SJCRH30 (cell line): ENCODE measurements at regions not wholly inside any gene's neighbourhood (a gene's known extent, or its start where the extent isn't known, plus 50 kb on each side); places are given as distances from the start of the nearest gene placed in this dataset.

Source experiments
- DNase-seq, 2 experiments: peaks; one replicate each; pipeline ENCODE4 v3.0.0-alpha.2; 2015 to 2020
- H3K27ac ChIP-seq: fragments of 250-450 bp; sonication (Bioruptor Pico); 2 replicates; pipeline ENCODE4 v1.5.1; 2020; ENCODE audit warnings: mild to moderate bottlenecking, moderate library complexity
- H3K27me3 ChIP-seq: fragments of 250-450 bp; sonication (Bioruptor Pico); 2 replicates; pipeline ENCODE4 v1.5.1; 2020; ENCODE audit warnings: mild to moderate bottlenecking, moderate library complexity
- H3K36me3 ChIP-seq: fragments of 250-450 bp; sonication (Bioruptor Pico); 2 replicates; pipeline ENCODE4 v1.5.1; 2020; ENCODE audit warnings: mild to moderate bottlenecking, moderate library complexity
- H3K4me1 ChIP-seq: fragments of 250-450 bp; sonication (Bioruptor Pico); 2 replicates; pipeline ENCODE4 v1.5.1; 2020; ENCODE audit warnings: mild to moderate bottlenecking, moderate library complexity
- H3K4me3 ChIP-seq: fragments of 250-450 bp; sonication (Bioruptor Pico); 2 replicates; pipeline ENCODE4 v1.5.1; 2020; ENCODE audit warnings: mild to moderate bottlenecking, moderate library complexity
- H3K9me3 ChIP-seq: fragments of 250-450 bp; sonication (Bioruptor Pico); replicated peaks from 2 replicates; pipeline ENCODE4 v1.5.1; 2020; ENCODE audit warnings: mild to moderate bottlenecking, moderate library complexity

DNA sequence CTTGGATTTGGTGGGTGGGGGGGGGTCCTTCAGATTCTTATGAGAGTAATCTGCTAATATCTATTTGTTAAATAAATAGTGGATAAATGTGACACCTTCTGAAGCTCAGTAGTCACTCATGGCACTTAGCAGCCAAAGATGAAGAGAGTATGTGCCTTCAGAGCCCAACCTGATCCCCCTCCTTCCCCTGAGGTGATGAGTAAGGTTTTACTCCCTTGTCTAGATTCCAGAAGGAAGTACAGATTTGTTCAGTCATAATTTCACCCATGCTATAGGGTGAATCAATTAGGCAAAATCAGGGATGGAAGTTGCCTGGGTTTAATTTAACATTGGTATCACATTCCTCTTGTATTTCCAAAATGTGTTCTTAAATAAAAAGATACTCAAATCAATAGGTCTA is 340.3 kb upstream of the ATP2B1 start:
- Histone ChIP-seq H3K36me3 (no peaks in the 10 kb centered on the region), H3K4me1 (no peaks in the 10 kb centered on the region), H3K4me3 (no peak overlapping the region), H3K27ac (no peak overlapping the region), H3K9me3 (no peaks in the 10 kb centered on the region), H3K27me3 (no peaks in the 10 kb centered on the region)
- DNase-seq: no peak

DNA sequence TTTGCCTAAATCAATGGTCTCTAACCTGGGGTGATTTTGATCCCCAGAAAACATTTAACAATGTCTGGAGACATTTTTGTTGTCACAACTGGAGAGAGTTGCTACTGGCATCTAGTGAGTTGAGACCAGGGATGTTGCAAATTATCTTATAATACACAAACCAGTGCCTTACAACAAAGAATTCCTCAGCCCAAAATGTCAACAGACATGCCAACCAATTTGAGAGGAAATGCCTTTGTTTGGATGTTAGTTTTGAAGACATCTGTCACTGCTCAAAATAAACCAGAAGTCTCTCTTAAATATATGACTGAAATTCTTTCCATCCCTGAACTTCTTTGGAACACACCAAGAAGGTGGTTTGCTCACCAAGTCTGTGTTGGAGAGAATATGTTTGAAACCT is 336.9 kb upstream of the ATP2B1 start:
- no peaks in the 10 kb centered on the region for H3K27me3 ChIP-seq

DNA sequence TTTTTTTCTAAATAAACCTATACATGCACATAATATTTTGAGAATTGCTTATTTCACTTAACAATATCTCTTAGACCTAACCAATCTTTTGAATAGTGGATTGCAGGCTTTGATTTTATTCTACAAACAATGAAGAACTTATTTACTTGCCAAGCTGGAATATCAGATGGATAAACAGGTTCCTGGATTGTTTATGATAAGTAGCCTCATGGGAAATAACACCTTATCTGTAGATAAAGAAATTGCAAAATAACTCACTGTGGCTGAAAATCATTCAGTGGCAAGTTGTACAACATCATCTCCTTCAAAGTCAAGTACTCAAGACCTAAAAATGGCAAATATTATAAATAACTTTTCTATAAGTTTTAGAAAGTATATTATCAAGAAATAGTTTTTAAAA is 335.4 kb upstream of the ATP2B1 start:
- no peak overlapping the region for H3K27ac ChIP-seq

More for the DNA sequence above, 336.9 kb upstream of the ATP2B1 start:
- no peak overlapping the region for H3K4me3 ChIP-seq
- no peak overlapping the region for H3K27ac ChIP-seq
- no peak for DNase-seq
- no peaks in the 10 kb centered on the region for H3K9me3 ChIP-seq
- H3K36me3 ChIP-seq: no peaks in the 10 kb centered on the region
- H3K4me1 ChIP-seq: no peaks in the 10 kb centered on the region

DNA sequence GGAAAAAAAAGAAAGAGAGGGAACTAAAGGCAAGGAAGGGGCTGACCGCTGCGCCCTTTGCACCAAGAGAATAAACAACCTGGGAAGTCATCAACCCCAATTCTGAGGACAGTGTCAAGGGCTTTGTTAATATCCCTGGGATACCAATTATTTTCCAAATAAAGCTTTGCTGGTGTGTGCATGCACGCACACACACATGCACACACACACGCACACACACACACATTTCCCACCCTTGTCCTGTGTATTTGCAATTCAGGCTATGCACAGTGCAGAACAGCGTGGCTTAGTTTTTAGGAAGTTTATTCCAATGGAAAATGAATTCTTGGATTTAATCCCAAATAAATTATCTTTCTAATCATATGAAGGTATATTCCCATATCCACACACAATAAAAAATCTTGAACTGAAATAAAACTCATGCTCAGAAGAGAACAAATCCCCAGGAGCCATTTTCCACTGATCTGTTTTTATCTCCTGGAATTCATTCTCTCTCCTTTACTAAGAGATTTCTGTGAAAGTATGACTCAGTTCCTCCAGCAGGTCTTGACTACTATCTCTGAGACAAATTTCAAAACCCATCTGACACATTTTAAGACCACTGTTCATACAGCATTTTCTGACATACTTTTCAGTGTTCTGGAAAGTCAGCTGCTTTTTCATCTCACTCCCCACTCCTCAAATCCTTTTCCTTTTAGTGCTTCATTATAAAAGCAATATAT is 334.4 kb upstream of the ATP2B1 start:
- Histone ChIP-seq H3K4me3 (no peak overlapping the region), H3K9me3 (no peaks in the 10 kb centered on the region; the same call in 1 of the 2 replicates), H3K27ac (no peak overlapping the region), H3K27me3 (no peaks in the 10 kb centered on the region), H3K36me3 (no peaks in the 10 kb centered on the region), H3K4me1 (no peaks in the 10 kb centered on the region)
- DNase-seq: no peak

More for the DNA sequence above, 335.4 kb upstream of the ATP2B1 start:
- Histone ChIP-seq H3K9me3 (no peaks in the 10 kb centered on the region; the same call in 1 of the 2 replicates), H3K4me1 (no peaks in the 10 kb centered on the region), H3K4me3 (no peak overlapping the region), H3K36me3 (no peaks in the 10 kb centered on the region), H3K27me3 (no peaks in the 10 kb centered on the region)
- DNase-seq: no peak

DNA sequence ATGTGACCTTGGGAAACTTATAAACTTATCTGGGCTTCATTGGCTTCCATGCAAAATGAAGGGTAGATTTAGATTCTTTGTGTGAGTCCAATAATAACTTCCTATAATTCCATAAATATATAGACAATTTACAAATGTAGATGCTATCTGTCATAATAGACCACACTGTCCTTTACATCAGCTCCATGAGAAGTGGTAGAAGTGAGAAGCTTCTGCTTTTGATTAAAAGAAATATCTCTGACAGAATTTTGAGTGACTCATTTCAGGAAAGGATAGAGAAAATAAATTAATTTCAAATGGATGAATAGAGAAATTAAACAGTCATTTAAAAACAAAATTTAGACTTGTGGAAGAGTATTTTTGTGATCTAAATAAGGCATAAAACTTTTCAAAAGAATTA is 329.7 kb upstream of the ATP2B1 start:
- no peak for DNase-seq
- no peaks in the 10 kb centered on the region; the same call in none of the 2 replicates for H3K9me3 ChIP-seq
- no peak overlapping the region for H3K4me3 ChIP-seq
- no peak overlapping the region for H3K27ac ChIP-seq
- H3K36me3 ChIP-seq: no peaks in the 10 kb centered on the region
- H3K4me1 ChIP-seq: peaks cover 8% of the 10 kb centered on the region
- H3K27me3 ChIP-seq: no peaks in the 10 kb centered on the region

DNA sequence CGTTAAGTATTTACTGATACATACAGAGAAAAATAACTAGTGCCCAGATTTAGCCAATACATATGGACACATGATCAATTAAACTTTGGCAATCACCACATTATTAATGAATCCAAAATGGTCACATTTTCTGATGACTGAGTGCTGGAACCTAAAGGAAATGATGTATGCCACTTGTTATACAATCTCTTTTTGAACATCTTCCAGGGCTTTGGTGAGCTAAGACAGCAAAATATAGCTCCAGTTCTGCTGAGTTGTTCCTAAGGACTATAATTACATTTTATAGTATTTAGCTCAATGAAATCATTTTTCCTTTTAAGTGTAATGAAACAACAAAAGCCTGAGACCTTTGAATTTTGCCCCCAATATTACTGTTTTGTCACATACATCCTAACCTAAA is 329.1 kb upstream of the ATP2B1 start:
- no peaks in the 10 kb centered on the region for H3K36me3 ChIP-seq
- H3K9me3 ChIP-seq: no peaks in the 10 kb centered on the region; the same call in none of the 2 replicates
- H3K4me3 ChIP-seq: no peak overlapping the region
- no peak overlapping the region for H3K27ac ChIP-seq
- no peaks in the 10 kb centered on the region for H3K27me3 ChIP-seq
- peaks cover 8% of the 10 kb centered on the region for H3K4me1 ChIP-seq
- no peak for DNase-seq

DNA sequence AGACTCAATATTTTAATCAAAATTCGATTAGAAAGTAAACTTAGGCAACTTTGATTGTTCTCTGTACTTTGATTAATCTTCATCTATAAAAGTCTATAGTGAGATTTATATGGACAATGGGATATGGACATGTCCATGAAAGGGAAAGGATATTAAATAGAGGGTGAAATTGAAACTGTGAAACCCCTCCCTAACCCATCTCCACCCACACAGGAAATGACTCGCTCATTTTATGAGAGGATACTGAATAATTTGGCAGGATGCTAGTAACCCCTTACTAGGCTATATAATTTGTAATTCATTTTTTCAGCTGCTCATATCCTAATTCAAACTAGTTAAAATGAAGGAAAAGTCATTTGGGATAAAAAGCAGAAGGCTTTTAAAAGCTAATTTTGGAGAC is 328.0 kb upstream of the ATP2B1 start:
- H3K27ac ChIP-seq: no peak overlapping the region
- H3K4me3 ChIP-seq: no peak overlapping the region
- DNase-seq: peak in 1 of 2 experiments; percentile 32
- H3K4me1 ChIP-seq: peaks cover 8% of the 10 kb centered on the region
- no peaks in the 10 kb centered on the region for H3K36me3 ChIP-seq
- H3K9me3 ChIP-seq: no peaks in the 10 kb centered on the region; the same call in none of the 2 replicates
- no peaks in the 10 kb centered on the region for H3K27me3 ChIP-seq

DNA sequence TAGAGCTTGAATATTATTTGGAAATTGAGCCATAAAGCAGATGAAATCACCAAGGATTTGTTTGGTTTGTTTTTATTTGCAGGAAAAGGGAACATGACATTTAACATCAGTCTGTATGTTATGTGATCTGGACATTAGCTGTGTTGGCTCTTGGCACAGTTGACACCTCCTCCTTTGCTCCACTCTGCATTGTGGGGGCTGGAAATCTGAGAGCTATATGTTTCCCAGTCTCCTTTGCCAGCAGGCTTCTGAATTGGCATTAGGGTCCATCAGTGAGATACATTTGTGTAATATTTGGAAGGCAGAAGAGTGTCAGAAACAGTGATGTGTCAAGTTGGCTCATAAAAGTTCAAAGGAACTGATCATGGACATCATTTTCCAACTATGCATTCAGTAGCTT is 322.1 kb upstream of the ATP2B1 start:
- Histone ChIP-seq H3K27me3 (no peaks in the 10 kb centered on the region), H3K27ac (no peak overlapping the region)

DNA sequence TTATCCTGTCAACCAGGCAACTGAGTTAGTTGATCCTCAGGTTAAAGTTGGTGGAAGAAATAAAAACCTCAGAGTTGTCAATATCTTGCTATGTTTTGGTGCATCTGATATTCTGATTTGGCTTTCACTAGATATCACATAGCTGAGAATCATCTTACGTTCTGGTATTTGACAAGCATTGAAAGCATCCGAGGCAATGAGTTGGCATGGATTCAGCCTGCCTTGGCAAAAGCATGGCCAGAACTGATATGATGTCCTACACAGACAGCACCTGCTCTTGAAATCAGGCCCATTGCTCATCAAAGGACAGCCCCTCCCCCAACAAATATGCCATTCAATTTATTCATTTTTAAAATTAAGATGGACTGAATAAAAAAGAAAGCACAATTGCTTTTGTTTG is 320.7 kb upstream of the ATP2B1 start:
- Histone ChIP-seq H3K9me3 (no peaks in the 10 kb centered on the region), H3K27ac (no peak overlapping the region), H3K27me3 (no peaks in the 10 kb centered on the region), H3K4me3 (no peak overlapping the region), H3K36me3 (no peaks in the 10 kb centered on the region), H3K4me1 (peaks cover 23% of the 10 kb centered on the region)
- DNase-seq: peak in 1 of 2 experiments; percentile 14

More for the DNA sequence above, 322.1 kb upstream of the ATP2B1 start:
- no peak for DNase-seq
- Histone ChIP-seq H3K9me3 (no peaks in the 10 kb centered on the region; the same call in 1 of the 2 replicates), H3K4me3 (no peak overlapping the region), H3K4me1 (peaks cover 20% of the 10 kb centered on the region), H3K36me3 (no peaks in the 10 kb centered on the region)

DNA sequence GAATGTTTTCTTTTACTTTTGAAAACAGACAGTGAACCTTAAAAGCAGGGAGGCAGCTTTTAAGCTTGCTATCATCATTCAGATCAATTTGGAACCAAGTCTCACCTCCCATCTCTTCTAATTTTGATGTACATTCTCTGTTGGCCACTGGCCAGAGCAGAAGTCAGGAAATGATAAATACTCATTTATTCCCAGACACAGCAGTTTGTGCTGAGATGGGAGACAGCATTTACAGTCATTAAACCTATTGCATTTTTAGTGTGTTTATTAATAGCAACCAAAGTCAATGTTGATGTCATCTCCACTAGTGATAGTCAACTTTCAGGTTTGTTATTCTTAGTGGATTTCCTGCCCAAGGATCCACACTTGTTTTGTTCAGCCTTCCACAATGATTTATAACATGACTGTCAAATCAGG is 320.0 kb upstream of the ATP2B1 start:
- H3K27ac ChIP-seq: no peak overlapping the region
- H3K27me3 ChIP-seq: no peaks in the 10 kb centered on the region
- no peaks in the 10 kb centered on the region for H3K36me3 ChIP-seq
- no peak for DNase-seq
- H3K9me3 ChIP-seq: no peaks in the 10 kb centered on the region
- peaks cover 26% of the 10 kb centered on the region for H3K4me1 ChIP-seq
- no peak overlapping the region for H3K4me3 ChIP-seq

DNA sequence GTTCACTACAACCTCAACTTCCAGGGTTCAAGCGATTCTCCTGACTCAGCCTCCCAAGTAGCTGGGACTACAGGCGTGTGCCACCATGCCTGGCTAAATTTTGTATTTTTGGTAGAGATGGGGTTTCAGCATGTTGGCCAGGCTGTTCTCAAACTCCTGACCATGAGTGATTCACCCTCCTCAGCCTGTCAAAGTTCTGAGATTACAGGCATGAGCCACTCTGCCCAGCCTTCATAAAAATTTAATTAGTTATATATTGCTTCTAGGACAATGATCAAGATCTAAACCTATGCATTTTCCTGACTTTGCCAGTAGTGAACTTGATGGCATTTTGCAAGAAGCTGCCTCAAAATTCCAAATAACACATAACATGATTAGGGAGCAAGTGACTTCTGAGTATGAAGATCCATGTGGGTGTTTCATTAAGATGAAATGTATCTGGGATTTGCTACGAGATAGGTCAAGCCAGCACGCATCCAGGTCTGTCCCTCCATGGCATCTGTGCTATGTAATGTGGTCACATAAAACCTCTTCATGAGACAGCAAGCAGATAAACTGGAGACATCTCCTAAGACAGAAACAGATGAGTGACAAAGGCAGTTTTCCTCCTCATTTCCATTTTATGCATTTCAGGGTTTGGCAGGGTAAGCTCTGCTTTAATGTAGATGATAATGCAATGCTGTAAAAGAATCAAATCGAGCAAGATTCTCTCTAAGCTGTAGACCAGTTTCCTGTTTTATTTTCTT is 319.4 kb upstream of the ATP2B1 start:
- DNase-seq: no peak
- H3K27ac ChIP-seq: no peak overlapping the region
- H3K27me3 ChIP-seq: no peaks in the 10 kb centered on the region

DNA sequence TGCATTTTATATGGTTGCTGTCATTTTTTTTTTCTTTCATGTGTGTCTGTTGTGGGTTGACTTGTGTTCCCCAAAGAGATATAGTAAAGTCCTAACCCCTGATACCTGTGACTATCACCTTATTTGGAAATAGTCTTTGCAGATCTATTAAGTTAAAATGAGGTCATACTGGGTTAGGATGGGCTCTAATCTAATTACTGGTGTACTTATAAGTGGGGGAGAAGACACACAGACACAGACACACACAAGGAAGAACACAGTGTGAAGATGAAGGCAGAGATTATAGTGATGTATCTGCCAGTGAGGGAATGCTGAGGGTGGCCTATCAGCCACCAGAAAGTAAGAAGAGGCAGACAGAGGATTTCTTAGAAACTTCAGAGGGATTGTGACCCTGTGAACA is 318.4 kb upstream of the ATP2B1 start:
- H3K27me3 ChIP-seq: no peaks in the 10 kb centered on the region
- no peaks in the 10 kb centered on the region for H3K9me3 ChIP-seq
- H3K4me3 ChIP-seq: no peak overlapping the region
- no peak overlapping the region for H3K27ac ChIP-seq
- H3K36me3 ChIP-seq: no peaks in the 10 kb centered on the region
- H3K4me1 ChIP-seq: peaks cover 33% of the 10 kb centered on the region
- DNase-seq: no peak

More for the DNA sequence above, 319.4 kb upstream of the ATP2B1 start:
- Histone ChIP-seq H3K36me3 (no peaks in the 10 kb centered on the region), H3K4me3 (no peak overlapping the region), H3K9me3 (no peaks in the 10 kb centered on the region), H3K4me1 (peaks cover 32% of the 10 kb centered on the region)

DNA sequence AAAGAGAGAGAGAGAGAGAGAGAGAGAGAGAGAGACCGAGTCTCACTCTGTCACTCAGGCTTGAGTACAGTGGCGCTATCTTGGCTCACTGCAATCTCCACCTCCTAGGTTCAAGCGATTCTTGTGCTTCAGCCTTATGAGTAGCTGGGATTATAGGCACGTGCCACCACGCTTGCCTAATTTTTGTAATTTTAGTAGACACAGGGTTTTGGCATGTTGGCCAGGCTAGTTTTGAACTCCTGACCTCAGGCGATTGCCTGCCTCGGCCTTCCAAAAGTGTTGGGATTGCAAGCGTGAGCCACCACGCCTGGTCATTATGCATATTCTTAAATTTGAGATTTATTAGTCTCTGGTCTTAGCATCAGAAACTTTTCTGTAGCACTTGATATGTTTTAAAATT is 317.9 kb upstream of the ATP2B1 start:
- Histone ChIP-seq H3K27ac (no peak overlapping the region), H3K27me3 (no peaks in the 10 kb centered on the region), H3K36me3 (no peaks in the 10 kb centered on the region), H3K4me3 (no peak overlapping the region), H3K9me3 (no peaks in the 10 kb centered on the region), H3K4me1 (peaks cover 33% of the 10 kb centered on the region)
- DNase-seq: no peak

DNA sequence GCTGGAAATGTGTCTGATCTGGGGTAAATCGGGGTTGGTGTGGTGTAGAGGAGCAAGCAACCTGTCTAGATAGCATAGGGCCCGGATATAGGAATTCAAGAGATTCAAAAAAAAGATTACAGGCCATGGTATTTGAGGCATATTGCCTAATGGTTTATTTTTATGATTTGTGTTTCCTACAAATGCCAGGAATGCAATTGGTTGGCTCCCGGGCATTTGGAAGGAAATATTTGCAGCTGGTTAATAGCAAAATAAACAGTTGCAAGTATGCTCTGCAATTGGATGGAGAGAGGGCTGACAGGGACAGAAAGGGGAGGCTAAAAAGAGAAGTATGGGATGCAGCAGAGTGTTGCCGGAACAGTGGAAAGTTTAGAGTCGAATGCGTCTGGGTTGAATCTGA is 315.6 kb upstream of the ATP2B1 start:
- no peaks in the 10 kb centered on the region for H3K27me3 ChIP-seq
- H3K4me3 ChIP-seq: no peak overlapping the region
- H3K9me3 ChIP-seq: no peaks in the 10 kb centered on the region
- DNase-seq: peak in 1 of 2 experiments; percentile 17
- H3K36me3 ChIP-seq: no peaks in the 10 kb centered on the region
- H3K27ac ChIP-seq: no peak overlapping the region
- H3K4me1 ChIP-seq: peaks cover 26% of the 10 kb centered on the region

DNA sequence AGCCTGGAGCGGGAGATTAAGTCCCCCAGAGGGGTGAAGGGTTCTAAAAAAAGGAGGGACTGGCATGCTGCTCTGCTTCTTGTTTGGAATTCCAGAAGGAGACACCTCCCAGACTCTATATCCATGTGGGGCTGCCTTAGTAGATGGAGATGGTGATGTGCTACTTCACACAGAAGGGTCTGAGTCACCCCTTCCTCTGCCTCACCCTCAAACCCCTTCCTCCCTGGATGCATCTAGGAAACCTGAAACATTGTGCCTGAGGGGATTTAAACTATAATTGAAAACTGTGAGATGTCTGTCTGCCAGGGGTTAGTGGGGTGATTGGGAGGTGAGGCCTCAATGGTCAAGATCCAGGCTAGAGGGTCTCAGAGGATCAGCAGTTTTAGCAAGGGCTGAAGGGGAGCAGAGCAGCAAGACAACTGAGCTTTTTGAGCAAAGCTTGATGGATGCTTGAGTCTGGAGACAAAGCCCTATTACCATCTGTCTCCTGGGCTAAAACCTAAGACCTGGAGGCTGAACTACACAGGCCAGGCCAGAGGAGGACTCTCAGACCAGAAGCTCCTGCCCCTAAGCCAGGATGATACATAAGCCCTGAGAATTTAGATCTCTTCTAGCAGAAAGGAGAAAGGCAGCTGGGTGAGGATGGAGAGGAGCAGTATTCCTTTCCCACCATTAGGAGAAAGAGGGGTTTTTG is 314.7 kb upstream of the ATP2B1 start:
- peaks cover 17% of the 10 kb centered on the region for H3K4me1 ChIP-seq
- DNase-seq: peak; percentile 6 to 40
- no peak overlapping the region for H3K27ac ChIP-seq
- no peak overlapping the region for H3K4me3 ChIP-seq
- H3K36me3 ChIP-seq: no peaks in the 10 kb centered on the region
- no peaks in the 10 kb centered on the region for H3K27me3 ChIP-seq
- no peaks in the 10 kb centered on the region for H3K9me3 ChIP-seq
